SK-N-SH (cell line): ENCODE measurements at regions not wholly inside any gene's neighbourhood (a gene's known extent, or its start where the extent isn't known, plus 50 kb on each side); places are given as distances from the start of the nearest gene placed in this dataset.

Experiments used
- CTCF ChIA-PET: fragments of 300-600, 350-600 bp; formaldehyde crosslinking; extraction: SDS; loops from one replicate; lab custom pipeline; 2021; lab: Yijun Ruan, JAX
- POLR2A ChIA-PET: fragments of 350-600 bp; sonication (Branson Sonifier 250); formaldehyde crosslinking; extraction: SDS; loops from one replicate; lab custom pipeline; 2020; ENCODE audit warnings: antibody characterized with exemption, inconsistent platforms; lab: Yijun Ruan, JAX
- DNase-seq: peaks from one replicate; pipeline ENCODE4 v3.0.0; 2012
- H2AFZ ChIP-seq: fragments of 200-600 bp; sonication (generic); 2 replicates; pipeline ENCODE4 v1.8.1; 2016; ENCODE audit warnings: antibody characterized with exemption, mild to moderate bottlenecking, low read depth
- H3F3A ChIP-seq: fragments of 200-600 bp; sonication (generic); replicated peaks from 2 replicates; pipeline ENCODE3; 2016; ENCODE audit warnings: antibody characterized with exemption, mild to moderate bottlenecking; ENCODE audit not compliant: insufficient read depth
- H3K27ac ChIP-seq, 2 experiments: fragments of 200-500 bp in 1 of 2; fragments of 200-600 bp in 1 of 2; sonication (Bioruptor generic) in 1 of 2; sonication (generic), shearing (Covaris generic) in 1 of 2; 2 replicates each; pipeline versions ENCODE4 v1.5.1 to v1.6.1; 2014 to 2016; ENCODE audit warnings: low read depth in 2 of 2, inconsistent platforms in 1 of 2, low read length in 1 of 2, mild to moderate bottlenecking in 1 of 2, mixed read lengths in 1 of 2
- H3K27me3 ChIP-seq: fragments of 200-600 bp; sonication (generic), shearing (Covaris generic); 2 replicates; pipeline ENCODE4 v1.6.1; 2016; ENCODE audit warnings: mixed run types; ENCODE audit not compliant: insufficient read depth
- H3K36me3 ChIP-seq, 2 experiments: fragments of 200-500 bp in 1 of 2; fragments of 200-600 bp in 1 of 2; sonication (Bioruptor generic) in 1 of 2; sonication (generic) in 1 of 2; replicated peaks in 1 of 2; 2 replicates each; pipeline versions ENCODE3 to v1.5.1; 2014 to 2016; ENCODE audit warnings: low read length in 1 of 2, mild to moderate bottlenecking in 1 of 2; ENCODE audit not compliant: insufficient read depth in 2 of 2, control insufficient read depth in 1 of 2
- H3K4me1 ChIP-seq, 2 experiments: fragments of 200-500 bp in 1 of 2; fragments of 200-600 bp in 1 of 2; sonication (Bioruptor generic) in 1 of 2; sonication (generic), shearing (Covaris generic) in 1 of 2; 2 replicates each; pipeline versions ENCODE4 v1.5.1 to v1.6.1; 2014 to 2016; ENCODE audit warnings: low read depth in 1 of 2, low read length in 1 of 2, mixed run types in 1 of 2; ENCODE audit not compliant: insufficient read depth in 2 of 2, control insufficient read depth in 1 of 2
- H3K4me2 ChIP-seq: fragments of 200-600 bp; sonication (generic), shearing (Covaris generic); 2 replicates; pipeline ENCODE4 v1.6.1; 2017; ENCODE audit warnings: mixed run types
- H3K4me3 ChIP-seq, 2 experiments: fragments of 200-500 bp in 1 of 2; fragments of 200-600 bp in 1 of 2; sonication (Bioruptor generic) in 1 of 2; sonication (generic), shearing (Covaris generic) in 1 of 2; 2 replicates each; pipeline versions ENCODE4 v1.5.1 to v1.8.1; 2014 to 2016; ENCODE audit warnings: low read depth in 2 of 2, inconsistent platforms in 1 of 2, low read length in 1 of 2, mild to moderate bottlenecking in 1 of 2, mixed read lengths in 1 of 2, moderate library complexity in 1 of 2
- H3K79me2 ChIP-seq: fragments of 200-600 bp; sonication (generic); 2 replicates; pipeline ENCODE4 v1.8.1; 2017; ENCODE audit warnings: mild to moderate bottlenecking; ENCODE audit not compliant: insufficient read depth
- H3K9ac ChIP-seq: fragments of 200-600 bp; sonication (generic); 2 replicates; pipeline ENCODE4 v1.6.1; 2017; ENCODE audit warnings: mixed run types
- H3K9me2 ChIP-seq: fragments of 200-600 bp; sonication (generic); 2 replicates; pipeline ENCODE4 v1.6.1; 2017; ENCODE audit warnings: mixed run types
- H3K9me3 ChIP-seq: fragments of 200-600 bp; sonication (generic); 2 replicates; pipeline ENCODE4 v1.6.1; 2017; ENCODE audit warnings: mixed run types, mild to moderate bottlenecking, moderate library complexity
- H4K20me1 ChIP-seq: fragments of 200-600 bp; sonication (generic); 2 replicates; pipeline ENCODE4 v1.6.1; 2017; ENCODE audit warnings: mild to moderate bottlenecking, mixed run types; ENCODE audit not compliant: insufficient read depth
- CHD2 ChIP-seq: fragments of 150-350 bp; IDR thresholded peaks from 2 replicates; pipeline ENCODE4 v1.6.1; 2018; ENCODE audit warnings: low read length; ENCODE audit not compliant: partially characterized antibody
- EP300 ChIP-seq, 2 experiments: IDR thresholded peaks; 2 replicates each; pipeline versions ENCODE4 v1.4.0 to v1.6.1; 2012; ENCODE audit warnings: borderline replicate concordance in 1 of 2, low read depth in 1 of 2, low read length in 1 of 2
- EZH2phosphoT487 ChIP-seq: fragments of 200-600 bp; sonication (generic); IDR thresholded peaks from 2 replicates; pipeline ENCODE4 v1.6.1; 2017; ENCODE audit warnings: low read depth, mixed run types, mild to moderate bottlenecking, antibody characterized with exemption, moderate library complexity, borderline replicate concordance
- FOSL2 ChIP-seq: IDR thresholded peaks from 2 replicates; pipeline ENCODE4 v1.4.0; 2012; ENCODE audit warnings: low read depth, mild to moderate bottlenecking, moderate library complexity, borderline replicate concordance
- FOXM1 ChIP-seq: IDR thresholded peaks from 2 replicates; pipeline ENCODE4 v1.4.0; 2012; ENCODE audit warnings: low read depth, mild to moderate bottlenecking
- GABPA ChIP-seq: IDR thresholded peaks from 2 replicates; pipeline ENCODE4 v1.4.0; 2012; ENCODE audit warnings: low read depth, mild to moderate bottlenecking
- MEF2A ChIP-seq: IDR thresholded peaks from 2 replicates; pipeline ENCODE4 v1.4.0; 2012; ENCODE audit warnings: low read depth, borderline replicate concordance
- RAD21 ChIP-seq: IDR thresholded peaks from 2 replicates; pipeline ENCODE4 v1.6.1; 2012; ENCODE audit warnings: mild to moderate bottlenecking, low read length
- REST ChIP-seq: IDR thresholded peaks from 2 replicates; pipeline ENCODE4 v1.6.1; 2012; ENCODE audit warnings: mild to moderate bottlenecking, low read depth, low read length, moderate library complexity
- RFX5 ChIP-seq: IDR thresholded peaks from 2 replicates; pipeline ENCODE4 v1.6.1; 2012; ENCODE audit warnings: mild to moderate bottlenecking, improper control_type of control experiment, low read length
- SMC3 ChIP-seq: IDR thresholded peaks from 2 replicates; pipeline ENCODE4 v1.6.1; 2012; ENCODE audit warnings: low read depth, low read length, improper control_type of control experiment
- TEAD4 ChIP-seq: IDR thresholded peaks from 2 replicates; pipeline ENCODE4 v1.4.0; 2012; ENCODE audit warnings: mild to moderate bottlenecking, borderline replicate concordance; ENCODE audit not compliant: insufficient read depth
- WGBS: methylation state at CpG from one replicate; pipeline ENCODE4 v1.1.6; 2017; ENCODE audit warnings: low lambda C conversion rate; 5-methylcytosine and 5-hydroxymethylcytosine counted together
- TF ChIP-seq, protein P1 (sequence below): fragments of 200-600 bp; sonication (generic); IDR thresholded peaks from 2 replicates; pipeline ENCODE4 v1.6.1; 2017; ENCODE audit warnings: antibody characterized with exemption, mild to moderate bottlenecking, moderate library complexity
- TF ChIP-seq, protein P2 (sequence below): fragments of 150-350 bp; IDR thresholded peaks from 2 replicates; pipeline ENCODE4 v1.6.1; 2016; ENCODE audit warnings: mild to moderate bottlenecking, low read depth, low read length
- TF ChIP-seq, protein P3 (sequence below): IDR thresholded peaks from 2 replicates; pipeline ENCODE4; 2012

DNA sequence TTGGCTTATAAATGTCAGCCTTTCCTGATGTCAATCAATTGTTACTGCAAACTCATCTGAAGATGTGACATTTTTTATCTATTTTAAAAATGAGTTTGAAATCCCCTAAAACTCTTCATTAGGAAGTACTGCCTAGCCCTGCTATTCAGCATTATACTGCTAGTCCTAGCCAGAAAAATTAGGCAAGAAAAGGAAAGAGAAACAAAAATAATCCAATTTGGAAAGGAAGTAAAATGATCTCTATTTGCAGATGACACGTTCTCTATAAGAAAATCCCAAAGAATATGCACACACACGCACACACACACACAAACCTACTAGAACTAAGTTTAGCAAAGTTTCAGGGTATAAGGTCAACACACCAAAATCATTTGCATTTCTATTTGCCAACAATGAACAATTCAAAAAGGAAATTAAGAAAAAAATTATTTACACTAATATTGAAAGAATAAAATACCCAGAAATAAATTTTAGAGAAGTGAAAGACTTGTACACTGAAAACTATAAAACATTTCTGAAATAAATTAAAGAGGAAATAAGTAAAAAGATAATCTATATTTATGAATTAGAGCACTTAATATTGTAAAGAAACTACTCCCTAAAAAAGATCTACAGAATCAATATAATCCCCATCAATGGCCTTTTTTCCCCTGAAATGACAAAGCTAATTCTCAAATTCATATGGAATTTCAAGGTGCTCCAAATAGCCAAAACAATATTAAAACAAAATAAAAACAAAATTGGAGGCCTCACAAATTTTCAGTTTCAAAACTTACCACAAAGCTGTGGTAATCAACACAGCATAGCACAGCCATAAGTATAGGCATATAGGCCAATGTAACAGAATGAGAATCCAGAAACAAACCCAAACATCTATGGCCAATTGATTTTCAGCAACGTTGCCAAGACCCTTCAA is 433.7 kb upstream of the TRIB2 start:
- Histone ChIP-seq H3K4me1 (peaks cover 3 to 21% of the 10 kb centered on the region in 2 experiments), H3K36me3 (no peaks in the 10 kb centered on the region), H3K9ac (no peak overlapping the region), H3K4me2 (no peak overlapping the region), H3K9me2 (no peaks in the 10 kb centered on the region), H3K79me2 (no peaks in the 10 kb centered on the region)
- ChIA-PET CTCF (no interaction called here), POLR2A (no interaction called here)
- WGBS = 72% methylated on average over 3 of the region's 3 CpGs
- TF ChIP-seq TEAD4 = no peak
- no peak for TF ChIP-seq MEF2A
- no peak for TF ChIP-seq EZH2phosphoT487
- TF ChIP-seq FOSL2 = no peak
- TF ChIP-seq, protein P1, sequence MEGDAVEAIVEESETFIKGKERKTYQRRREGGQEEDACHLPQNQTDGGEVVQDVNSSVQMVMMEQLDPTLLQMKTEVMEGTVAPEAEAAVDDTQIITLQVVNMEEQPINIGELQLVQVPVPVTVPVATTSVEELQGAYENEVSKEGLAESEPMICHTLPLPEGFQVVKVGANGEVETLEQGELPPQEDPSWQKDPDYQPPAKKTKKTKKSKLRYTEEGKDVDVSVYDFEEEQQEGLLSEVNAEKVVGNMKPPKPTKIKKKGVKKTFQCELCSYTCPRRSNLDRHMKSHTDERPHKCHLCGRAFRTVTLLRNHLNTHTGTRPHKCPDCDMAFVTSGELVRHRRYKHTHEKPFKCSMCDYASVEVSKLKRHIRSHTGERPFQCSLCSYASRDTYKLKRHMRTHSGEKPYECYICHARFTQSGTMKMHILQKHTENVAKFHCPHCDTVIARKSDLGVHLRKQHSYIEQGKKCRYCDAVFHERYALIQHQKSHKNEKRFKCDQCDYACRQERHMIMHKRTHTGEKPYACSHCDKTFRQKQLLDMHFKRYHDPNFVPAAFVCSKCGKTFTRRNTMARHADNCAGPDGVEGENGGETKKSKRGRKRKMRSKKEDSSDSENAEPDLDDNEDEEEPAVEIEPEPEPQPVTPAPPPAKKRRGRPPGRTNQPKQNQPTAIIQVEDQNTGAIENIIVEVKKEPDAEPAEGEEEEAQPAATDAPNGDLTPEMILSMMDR = no peak
- TF ChIP-seq, protein P2, sequence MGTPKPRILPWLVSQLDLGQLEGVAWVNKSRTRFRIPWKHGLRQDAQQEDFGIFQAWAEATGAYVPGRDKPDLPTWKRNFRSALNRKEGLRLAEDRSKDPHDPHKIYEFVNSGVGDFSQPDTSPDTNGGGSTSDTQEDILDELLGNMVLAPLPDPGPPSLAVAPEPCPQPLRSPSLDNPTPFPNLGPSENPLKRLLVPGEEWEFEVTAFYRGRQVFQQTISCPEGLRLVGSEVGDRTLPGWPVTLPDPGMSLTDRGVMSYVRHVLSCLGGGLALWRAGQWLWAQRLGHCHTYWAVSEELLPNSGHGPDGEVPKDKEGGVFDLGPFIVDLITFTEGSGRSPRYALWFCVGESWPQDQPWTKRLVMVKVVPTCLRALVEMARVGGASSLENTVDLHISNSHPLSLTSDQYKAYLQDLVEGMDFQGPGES = no peak
- no peak for TF ChIP-seq RAD21
- no peak for TF ChIP-seq CHD2
- no peak for TF ChIP-seq RFX5
- TF ChIP-seq GABPA = no peak
- TF ChIP-seq FOXM1 = no peak
- TF ChIP-seq, protein P3, sequence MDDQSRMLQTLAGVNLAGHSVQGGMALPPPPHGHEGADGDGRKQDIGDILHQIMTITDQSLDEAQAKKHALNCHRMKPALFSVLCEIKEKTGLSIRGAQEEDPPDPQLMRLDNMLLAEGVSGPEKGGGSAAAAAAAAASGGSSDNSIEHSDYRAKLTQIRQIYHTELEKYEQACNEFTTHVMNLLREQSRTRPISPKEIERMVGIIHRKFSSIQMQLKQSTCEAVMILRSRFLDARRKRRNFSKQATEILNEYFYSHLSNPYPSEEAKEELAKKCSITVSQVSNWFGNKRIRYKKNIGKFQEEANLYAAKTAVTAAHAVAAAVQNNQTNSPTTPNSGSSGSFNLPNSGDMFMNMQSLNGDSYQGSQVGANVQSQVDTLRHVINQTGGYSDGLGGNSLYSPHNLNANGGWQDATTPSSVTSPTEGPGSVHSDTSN = no peak
- no peak for TF ChIP-seq REST
- TF ChIP-seq EP300 (IDR thresholded peaks at IDR 0.05; ENCODE audit: borderline replicate concordance in 1 of 2, low read depth in 1 of 2, low read length in 1 of 2) = no peak
- TF ChIP-seq SMC3 = no peak
- TF ChIP-seq, all 33 proteins: peak for 0
- DNase-seq = no peak
- Histone ChIP-seq H2AFZ (no peak overlapping the region), H3K27ac (no peak overlapping the region), H3K27me3 (no peaks in the 10 kb centered on the region), H3K4me3 (no peak overlapping the region), H3K9me3 (no peaks in the 10 kb centered on the region), H3F3A (no peaks in the 10 kb centered on the region), H4K20me1 (no peaks in the 10 kb centered on the region)
